ENCODE measurements at regions not wholly inside any gene's neighbourhood (a gene's known extent, or its start where the extent isn't known, plus 50 kb on each side); places are given as distances from the start of the nearest gene placed in this dataset.

DNA sequence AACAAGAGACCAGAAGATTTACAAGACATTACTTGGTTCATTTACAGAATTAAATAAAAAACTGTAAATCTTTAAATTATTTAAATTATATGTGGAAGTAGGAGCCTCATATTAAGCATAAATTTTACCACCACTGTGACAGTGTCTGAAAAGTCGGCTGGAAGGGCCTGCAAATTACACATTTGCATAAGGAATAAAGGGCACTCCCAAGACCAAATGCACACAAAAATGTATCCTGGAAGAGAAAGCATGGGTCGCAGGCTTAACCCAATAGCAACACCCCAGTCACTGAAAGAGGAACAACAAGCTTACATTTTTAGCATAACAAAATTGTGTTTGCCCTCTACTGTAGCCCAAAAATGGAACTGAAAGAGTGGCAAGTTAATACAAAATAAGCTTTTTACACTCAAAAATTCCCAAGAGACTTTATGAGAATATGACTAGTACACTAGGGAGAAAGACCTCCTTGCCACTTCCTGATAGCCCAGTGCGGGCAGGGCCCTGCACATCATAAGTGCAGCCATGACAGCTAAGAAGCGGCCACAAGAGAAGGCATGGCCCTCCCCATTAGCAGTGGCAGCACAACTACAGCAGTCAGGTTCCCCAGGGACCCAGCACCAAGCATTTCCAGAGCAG is 482.0 kb downstream of the DTWD2 start:
- TF ChIP-seq NR2F1 (conservative IDR thresholded peaks at IDR 0.05) (no peak), NR2C2 (IDR thresholded peaks at IDR 0.05; ENCODE audit: borderline replicate concordance, control insufficient read depth, insufficient read length, low read depth) (no peak), MTA3 (IDR thresholded peaks at IDR 0.05; ENCODE audit: borderline replicate concordance, low read length) (no peak), USF2 (IDR thresholded peaks at IDR 0.05; ENCODE audit: borderline replicate concordance, low read depth, low read length) (peak; percentile 13), ZBTB33 (IDR thresholded peaks at IDR 0.05) (no peak), WRNIP1 (IDR thresholded peaks at IDR 0.05; ENCODE audit: borderline replicate concordance, low read depth, low read length) (no peak)
- TF ChIP-seq, protein P1, sequence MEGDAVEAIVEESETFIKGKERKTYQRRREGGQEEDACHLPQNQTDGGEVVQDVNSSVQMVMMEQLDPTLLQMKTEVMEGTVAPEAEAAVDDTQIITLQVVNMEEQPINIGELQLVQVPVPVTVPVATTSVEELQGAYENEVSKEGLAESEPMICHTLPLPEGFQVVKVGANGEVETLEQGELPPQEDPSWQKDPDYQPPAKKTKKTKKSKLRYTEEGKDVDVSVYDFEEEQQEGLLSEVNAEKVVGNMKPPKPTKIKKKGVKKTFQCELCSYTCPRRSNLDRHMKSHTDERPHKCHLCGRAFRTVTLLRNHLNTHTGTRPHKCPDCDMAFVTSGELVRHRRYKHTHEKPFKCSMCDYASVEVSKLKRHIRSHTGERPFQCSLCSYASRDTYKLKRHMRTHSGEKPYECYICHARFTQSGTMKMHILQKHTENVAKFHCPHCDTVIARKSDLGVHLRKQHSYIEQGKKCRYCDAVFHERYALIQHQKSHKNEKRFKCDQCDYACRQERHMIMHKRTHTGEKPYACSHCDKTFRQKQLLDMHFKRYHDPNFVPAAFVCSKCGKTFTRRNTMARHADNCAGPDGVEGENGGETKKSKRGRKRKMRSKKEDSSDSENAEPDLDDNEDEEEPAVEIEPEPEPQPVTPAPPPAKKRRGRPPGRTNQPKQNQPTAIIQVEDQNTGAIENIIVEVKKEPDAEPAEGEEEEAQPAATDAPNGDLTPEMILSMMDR (IDR thresholded peaks at IDR 0.05 in 2 of 3, conservative IDR thresholded peaks at IDR 0.05 in 1 of 3; ENCODE audit: control insufficient read depth in 2 of 3, extremely low read depth in 1 of 3, insufficient read depth in 1 of 3, low read depth in 3 of 3, low read length in 3 of 3) = no peak

All from GM12878 (cell line).